22Rv1 (cell line): ENCODE measurements at regions not wholly inside any gene's neighbourhood (a gene's known extent, or its start where the extent isn't known, plus 50 kb on each side); places are given as distances from the start of the nearest gene placed in this dataset.

Experiments
- ZFX ChIP-seq: fragments of 450-650 bp; IDR thresholded peaks from 2 replicates; pipeline ENCODE4 v1.6.1; 2017; ENCODE audit warnings: antibody characterized with exemption, borderline replicate concordance
- TF ChIP-seq, protein P1 (sequence below): fragments of 450-650 bp; IDR thresholded peaks from 2 replicates; pipeline ENCODE4 v1.5.1; 2017; ENCODE audit warnings: mild to moderate bottlenecking

GRCh38 chr5:74056107-74056788 lies 430.3 kb downstream of the ARHGEF28 start:
- TF ChIP-seq, protein P1, sequence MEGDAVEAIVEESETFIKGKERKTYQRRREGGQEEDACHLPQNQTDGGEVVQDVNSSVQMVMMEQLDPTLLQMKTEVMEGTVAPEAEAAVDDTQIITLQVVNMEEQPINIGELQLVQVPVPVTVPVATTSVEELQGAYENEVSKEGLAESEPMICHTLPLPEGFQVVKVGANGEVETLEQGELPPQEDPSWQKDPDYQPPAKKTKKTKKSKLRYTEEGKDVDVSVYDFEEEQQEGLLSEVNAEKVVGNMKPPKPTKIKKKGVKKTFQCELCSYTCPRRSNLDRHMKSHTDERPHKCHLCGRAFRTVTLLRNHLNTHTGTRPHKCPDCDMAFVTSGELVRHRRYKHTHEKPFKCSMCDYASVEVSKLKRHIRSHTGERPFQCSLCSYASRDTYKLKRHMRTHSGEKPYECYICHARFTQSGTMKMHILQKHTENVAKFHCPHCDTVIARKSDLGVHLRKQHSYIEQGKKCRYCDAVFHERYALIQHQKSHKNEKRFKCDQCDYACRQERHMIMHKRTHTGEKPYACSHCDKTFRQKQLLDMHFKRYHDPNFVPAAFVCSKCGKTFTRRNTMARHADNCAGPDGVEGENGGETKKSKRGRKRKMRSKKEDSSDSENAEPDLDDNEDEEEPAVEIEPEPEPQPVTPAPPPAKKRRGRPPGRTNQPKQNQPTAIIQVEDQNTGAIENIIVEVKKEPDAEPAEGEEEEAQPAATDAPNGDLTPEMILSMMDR, result no peak
- no peak for TF ChIP-seq ZFX
